ENCODE measurements at regions not wholly inside any gene's neighbourhood (a gene's known extent, or its start where the extent isn't known, plus 50 kb on each side); places are given as distances from the start of the nearest gene placed in this dataset.

- TF ChIP-seq POLR2A (IDR thresholded peaks at IDR 0.05; ENCODE audit: low read depth, low read length) (no peak), CTCF (IDR thresholded peaks at IDR 0.05; ENCODE audit: extremely low read depth in 1 of 2, insufficient read depth in 1 of 2, low read depth in 1 of 2, low read length in 2 of 2) (no peak), GATA2 (IDR thresholded peaks at IDR 0.05; ENCODE audit: insufficient read depth, insufficient read length, low read depth, low read length) (no peak), POLR2AphosphoS5 (IDR thresholded peaks at IDR 0.05; ENCODE audit: insufficient read depth, low read depth, low read length) (no peak), EZH2 (IDR thresholded peaks at IDR 0.05; ENCODE audit: borderline replicate concordance, low read depth, low read length, severe bottlenecking) (no peak), FOS (IDR thresholded peaks at IDR 0.05; ENCODE audit: borderline replicate concordance, insufficient read depth, low read length) (no peak), MAX (IDR thresholded peaks at IDR 0.05; ENCODE audit: insufficient read depth, insufficient read length) (no peak), JUN (IDR thresholded peaks at IDR 0.05; ENCODE audit: borderline replicate concordance, insufficient read depth, insufficient read length, low read depth) (no peak)
These were observed 1039.9 kb upstream of the FLRT2 start for GRCh38 chr14:84490081-84490480.
